SK-N-SH (cell line): ENCODE measurements at regions not wholly inside any gene's neighbourhood (a gene's known extent, or its start where the extent isn't known, plus 50 kb on each side); places are given as distances from the start of the nearest gene placed in this dataset.

ENCODE experiments used
- CTCF ChIA-PET: fragments of 300-600, 350-600 bp; formaldehyde crosslinking; extraction: SDS; loops from one replicate; lab custom pipeline; 2021; lab: Yijun Ruan, JAX
- POLR2A ChIA-PET: fragments of 350-600 bp; sonication (Branson Sonifier 250); formaldehyde crosslinking; extraction: SDS; loops from one replicate; lab custom pipeline; 2020; ENCODE audit warnings: antibody characterized with exemption, inconsistent platforms; lab: Yijun Ruan, JAX
- DNase-seq: peaks from one replicate; pipeline ENCODE4 v3.0.0; 2012
- H2AFZ ChIP-seq: fragments of 200-600 bp; sonication (generic); 2 replicates; pipeline ENCODE4 v1.8.1; 2016; ENCODE audit warnings: antibody characterized with exemption, mild to moderate bottlenecking, low read depth
- H3F3A ChIP-seq: fragments of 200-600 bp; sonication (generic); replicated peaks from 2 replicates; pipeline ENCODE3; 2016; ENCODE audit warnings: antibody characterized with exemption, mild to moderate bottlenecking; ENCODE audit not compliant: insufficient read depth
- H3K27ac ChIP-seq, 2 experiments: fragments of 200-500 bp in 1 of 2; fragments of 200-600 bp in 1 of 2; sonication (Bioruptor generic) in 1 of 2; sonication (generic), shearing (Covaris generic) in 1 of 2; 2 replicates each; pipeline versions ENCODE4 v1.5.1 to v1.6.1; 2014 to 2016; ENCODE audit warnings: low read depth in 2 of 2, inconsistent platforms in 1 of 2, low read length in 1 of 2, mild to moderate bottlenecking in 1 of 2, mixed read lengths in 1 of 2
- H3K27me3 ChIP-seq: fragments of 200-600 bp; sonication (generic), shearing (Covaris generic); 2 replicates; pipeline ENCODE4 v1.6.1; 2016; ENCODE audit warnings: mixed run types; ENCODE audit not compliant: insufficient read depth
- H3K36me3 ChIP-seq, 2 experiments: fragments of 200-500 bp in 1 of 2; fragments of 200-600 bp in 1 of 2; sonication (Bioruptor generic) in 1 of 2; sonication (generic) in 1 of 2; replicated peaks in 1 of 2; 2 replicates each; pipeline versions ENCODE3 to v1.5.1; 2014 to 2016; ENCODE audit warnings: low read length in 1 of 2, mild to moderate bottlenecking in 1 of 2; ENCODE audit not compliant: insufficient read depth in 2 of 2, control insufficient read depth in 1 of 2
- H3K4me1 ChIP-seq, 2 experiments: fragments of 200-500 bp in 1 of 2; fragments of 200-600 bp in 1 of 2; sonication (Bioruptor generic) in 1 of 2; sonication (generic), shearing (Covaris generic) in 1 of 2; 2 replicates each; pipeline versions ENCODE4 v1.5.1 to v1.6.1; 2014 to 2016; ENCODE audit warnings: low read depth in 1 of 2, low read length in 1 of 2, mixed run types in 1 of 2; ENCODE audit not compliant: insufficient read depth in 2 of 2, control insufficient read depth in 1 of 2
- H3K4me2 ChIP-seq: fragments of 200-600 bp; sonication (generic), shearing (Covaris generic); 2 replicates; pipeline ENCODE4 v1.6.1; 2017; ENCODE audit warnings: mixed run types
- H3K4me3 ChIP-seq, 2 experiments: fragments of 200-500 bp in 1 of 2; fragments of 200-600 bp in 1 of 2; sonication (Bioruptor generic) in 1 of 2; sonication (generic), shearing (Covaris generic) in 1 of 2; 2 replicates each; pipeline versions ENCODE4 v1.5.1 to v1.8.1; 2014 to 2016; ENCODE audit warnings: low read depth in 2 of 2, inconsistent platforms in 1 of 2, low read length in 1 of 2, mild to moderate bottlenecking in 1 of 2, mixed read lengths in 1 of 2, moderate library complexity in 1 of 2
- H3K79me2 ChIP-seq: fragments of 200-600 bp; sonication (generic); 2 replicates; pipeline ENCODE4 v1.8.1; 2017; ENCODE audit warnings: mild to moderate bottlenecking; ENCODE audit not compliant: insufficient read depth
- H3K9ac ChIP-seq: fragments of 200-600 bp; sonication (generic); 2 replicates; pipeline ENCODE4 v1.6.1; 2017; ENCODE audit warnings: mixed run types
- H3K9me2 ChIP-seq: fragments of 200-600 bp; sonication (generic); 2 replicates; pipeline ENCODE4 v1.6.1; 2017; ENCODE audit warnings: mixed run types
- H3K9me3 ChIP-seq: fragments of 200-600 bp; sonication (generic); 2 replicates; pipeline ENCODE4 v1.6.1; 2017; ENCODE audit warnings: mixed run types, mild to moderate bottlenecking, moderate library complexity
- H4K20me1 ChIP-seq: fragments of 200-600 bp; sonication (generic); 2 replicates; pipeline ENCODE4 v1.6.1; 2017; ENCODE audit warnings: mild to moderate bottlenecking, mixed run types; ENCODE audit not compliant: insufficient read depth
- EZH2phosphoT487 ChIP-seq: fragments of 200-600 bp; sonication (generic); IDR thresholded peaks from 2 replicates; pipeline ENCODE4 v1.6.1; 2017; ENCODE audit warnings: low read depth, mixed run types, mild to moderate bottlenecking, antibody characterized with exemption, moderate library complexity, borderline replicate concordance
- FOSL2 ChIP-seq: IDR thresholded peaks from 2 replicates; pipeline ENCODE4 v1.4.0; 2012; ENCODE audit warnings: low read depth, mild to moderate bottlenecking, moderate library complexity, borderline replicate concordance
- GABPA ChIP-seq: IDR thresholded peaks from 2 replicates; pipeline ENCODE4 v1.4.0; 2012; ENCODE audit warnings: low read depth, mild to moderate bottlenecking
- POLR2AphosphoS5 ChIP-seq: IDR thresholded peaks from 2 replicates; pipeline ENCODE4 v1.6.1; 2012; ENCODE audit warnings: low read depth, low read length
- RAD21 ChIP-seq: IDR thresholded peaks from 2 replicates; pipeline ENCODE4 v1.6.1; 2012; ENCODE audit warnings: mild to moderate bottlenecking, low read length
- RXRA ChIP-seq: IDR thresholded peaks from 2 replicates; pipeline ENCODE4 v1.4.0; 2012; ENCODE audit warnings: low read depth, mild to moderate bottlenecking, borderline replicate concordance
- SMC3 ChIP-seq: IDR thresholded peaks from 2 replicates; pipeline ENCODE4 v1.6.1; 2012; ENCODE audit warnings: low read depth, low read length, improper control_type of control experiment
- TAF1 ChIP-seq: IDR thresholded peaks from 2 replicates; pipeline ENCODE4 v1.6.1; 2012; ENCODE audit warnings: low read depth, mild to moderate bottlenecking, low read length, moderate library complexity, borderline replicate concordance
- TEAD4 ChIP-seq: IDR thresholded peaks from 2 replicates; pipeline ENCODE4 v1.4.0; 2012; ENCODE audit warnings: mild to moderate bottlenecking, borderline replicate concordance; ENCODE audit not compliant: insufficient read depth
- YY1 ChIP-seq: IDR thresholded peaks from 2 replicates; pipeline ENCODE4 v1.4.0; 2012; ENCODE audit warnings: low read depth, mild to moderate bottlenecking
- WGBS: methylation state at CpG from one replicate; pipeline ENCODE4 v1.1.6; 2017; ENCODE audit warnings: low lambda C conversion rate; 5-methylcytosine and 5-hydroxymethylcytosine counted together
- TF ChIP-seq, protein P1 (sequence below): fragments of 200-600 bp; sonication (generic); IDR thresholded peaks from 2 replicates; pipeline ENCODE4 v1.6.1; 2017; ENCODE audit warnings: antibody characterized with exemption, mild to moderate bottlenecking, moderate library complexity
- TF ChIP-seq, protein P2 (sequence below): IDR thresholded peaks from 2 replicates; pipeline ENCODE4 v1.4.0; 2012; ENCODE audit warnings: low read depth, borderline replicate concordance
- TF ChIP-seq, protein P3 (sequence below): fragments of 150-350 bp; IDR thresholded peaks from 2 replicates; pipeline ENCODE4 v1.6.1; 2016; ENCODE audit warnings: mild to moderate bottlenecking, low read depth, low read length

DNA sequence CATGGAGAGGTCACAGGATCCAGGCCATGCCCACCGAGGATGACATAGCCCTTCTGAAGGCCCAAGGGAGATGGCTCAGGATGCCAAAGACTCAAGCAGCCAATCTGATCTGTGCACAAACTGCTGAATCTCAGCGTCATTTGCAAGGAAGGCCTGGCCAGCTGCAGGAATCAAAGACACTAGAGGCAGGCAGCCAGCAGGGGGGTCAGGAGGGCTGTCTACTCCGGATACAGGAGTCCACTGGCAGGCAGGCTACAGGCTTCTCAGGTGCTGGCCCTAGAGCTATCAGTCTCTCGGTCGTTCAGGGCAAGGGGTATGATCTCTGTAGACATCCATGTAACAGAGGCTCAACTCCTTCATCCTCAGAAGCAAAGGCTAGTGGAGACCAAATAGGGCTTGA, 1735.3 kb downstream of the TP53TG3F start:
- CTCF ChIA-PET: interaction anchor here (0.8 to 1.6 kb wide), 2 partner anchors 9 to 197 kb away, joined by 3 to 6 read pairs; no protein-coding TSS in a partner anchor

DNA sequence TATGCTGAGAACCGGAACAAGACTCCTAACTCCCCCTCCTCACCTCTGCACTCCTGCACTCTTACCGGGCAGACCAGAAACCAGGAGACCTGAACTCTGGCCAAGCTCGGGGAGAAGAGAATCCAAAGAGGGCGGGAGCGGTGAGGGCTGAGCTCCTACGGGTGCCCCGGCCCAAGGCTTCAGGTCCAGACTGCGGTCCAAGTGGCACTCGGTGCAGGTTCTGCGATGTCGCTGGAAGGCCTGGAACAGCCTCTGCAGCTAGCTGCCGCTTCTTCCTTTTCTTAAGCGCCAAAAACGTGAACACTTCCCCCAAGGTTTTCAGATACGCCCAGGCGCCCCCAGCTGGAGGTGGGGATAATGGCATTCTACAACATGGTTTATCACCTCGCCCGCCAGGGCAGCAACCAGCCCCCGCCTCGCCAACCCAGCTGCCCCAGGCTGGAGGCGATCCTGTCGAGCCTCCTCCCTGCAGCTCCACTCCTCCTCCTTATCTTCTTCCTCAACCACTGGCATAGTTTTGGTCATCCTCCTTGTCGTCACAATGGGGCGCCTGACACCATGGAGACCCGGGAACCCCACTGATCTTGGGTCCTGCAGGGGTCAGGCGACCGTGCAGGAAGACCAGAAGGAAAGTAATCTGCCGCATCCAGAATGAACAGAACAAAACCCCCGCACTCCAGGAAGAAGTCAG, 1735.9 kb downstream of the TP53TG3F start:
- Histone ChIP-seq H3K4me1 (no peaks in the 10 kb centered on the region; a peak in 1 of 4 replicates), H2AFZ (no peak overlapping the region), H3K9me2 (no peaks in the 10 kb centered on the region), H3K79me2 (no peaks in the 10 kb centered on the region), H3F3A (no peaks in the 10 kb centered on the region), H3K36me3 (no peaks in the 10 kb centered on the region), H3K27me3 (peaks cover 4% of the 10 kb centered on the region; the same call in 1 of the 2 replicates), H3K4me3 (peak overlapping the region in 1 of 2 experiments; percentile 9; a peak in 1 of 4 replicates), H3K9me3 (no peaks in the 10 kb centered on the region), H3K9ac (no peak overlapping the region), H3K4me2 (no peak overlapping the region), H3K27ac (no peak overlapping the region), H4K20me1 (no peaks in the 10 kb centered on the region)
- no peak for TF ChIP-seq FOSL2
- TF ChIP-seq, protein P1, sequence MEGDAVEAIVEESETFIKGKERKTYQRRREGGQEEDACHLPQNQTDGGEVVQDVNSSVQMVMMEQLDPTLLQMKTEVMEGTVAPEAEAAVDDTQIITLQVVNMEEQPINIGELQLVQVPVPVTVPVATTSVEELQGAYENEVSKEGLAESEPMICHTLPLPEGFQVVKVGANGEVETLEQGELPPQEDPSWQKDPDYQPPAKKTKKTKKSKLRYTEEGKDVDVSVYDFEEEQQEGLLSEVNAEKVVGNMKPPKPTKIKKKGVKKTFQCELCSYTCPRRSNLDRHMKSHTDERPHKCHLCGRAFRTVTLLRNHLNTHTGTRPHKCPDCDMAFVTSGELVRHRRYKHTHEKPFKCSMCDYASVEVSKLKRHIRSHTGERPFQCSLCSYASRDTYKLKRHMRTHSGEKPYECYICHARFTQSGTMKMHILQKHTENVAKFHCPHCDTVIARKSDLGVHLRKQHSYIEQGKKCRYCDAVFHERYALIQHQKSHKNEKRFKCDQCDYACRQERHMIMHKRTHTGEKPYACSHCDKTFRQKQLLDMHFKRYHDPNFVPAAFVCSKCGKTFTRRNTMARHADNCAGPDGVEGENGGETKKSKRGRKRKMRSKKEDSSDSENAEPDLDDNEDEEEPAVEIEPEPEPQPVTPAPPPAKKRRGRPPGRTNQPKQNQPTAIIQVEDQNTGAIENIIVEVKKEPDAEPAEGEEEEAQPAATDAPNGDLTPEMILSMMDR: peak; percentile 46
- CTCF ChIA-PET: interaction anchor here (0.8 to 1.6 kb wide), 2 partner anchors 9 to 196 kb away, joined by 3 to 6 read pairs; no protein-coding TSS in a partner anchor
- WGBS: 52% methylated on average over 22 of the region's 29 CpGs
- no peak for DNase-seq
- POLR2A ChIA-PET: no interaction called here

More for the DNA sequence above, 1735.3 kb downstream of the TP53TG3F start:
- Histone ChIP-seq H3K4me3 (no peak overlapping the region), H3K27ac (no peak overlapping the region), H3K9ac (no peak overlapping the region), H4K20me1 (no peaks in the 10 kb centered on the region), H3K9me3 (no peaks in the 10 kb centered on the region), H3F3A (no peaks in the 10 kb centered on the region), H3K4me1 (no peaks in the 10 kb centered on the region; a peak in 1 of 4 replicates), H3K4me2 (no peak overlapping the region), H3K36me3 (no peaks in the 10 kb centered on the region), H3K9me2 (no peaks in the 10 kb centered on the region), H2AFZ (no peak overlapping the region), H3K27me3 (peaks cover 4% of the 10 kb centered on the region; the same call in 1 of the 2 replicates), H3K79me2 (no peaks in the 10 kb centered on the region)
- POLR2A ChIA-PET: no interaction called here
- TF ChIP-seq GABPA (no peak), YY1 (no peak)
- DNase-seq: no peak
- WGBS: 0% methylated on average over 1 of the region's 5 CpGs

DNA sequence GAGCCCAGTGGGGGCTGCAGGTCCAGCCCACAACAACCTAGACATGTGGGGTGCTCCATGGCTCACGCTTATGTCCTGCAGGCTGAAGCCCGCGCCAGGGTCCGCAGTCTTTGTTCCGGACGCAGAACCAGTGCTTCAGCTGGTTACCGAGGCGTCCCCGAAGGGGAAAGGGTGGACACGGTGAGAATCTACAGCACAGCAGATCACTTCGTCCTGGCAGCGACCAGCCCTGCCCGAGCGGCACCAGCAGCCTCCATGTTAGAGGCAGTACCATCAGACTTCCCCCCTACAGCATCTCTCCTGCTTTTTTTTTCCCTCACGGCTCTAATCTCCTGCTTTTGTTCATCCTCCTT, 1736.4 kb downstream of the TP53TG3F start:
- H3K9ac ChIP-seq: no peak overlapping the region
- ChIA-PET POLR2A (no interaction called here), CTCF (no interaction called here)
- no peak for DNase-seq
- no peaks in the 10 kb centered on the region for H3K36me3 ChIP-seq
- peaks cover 4% of the 10 kb centered on the region; the same call in 1 of the 2 replicates for H3K27me3 ChIP-seq
- no peak overlapping the region for H3K4me2 ChIP-seq
- no peaks in the 10 kb centered on the region; a peak in 1 of 4 replicates for H3K4me1 ChIP-seq
- H3K79me2 ChIP-seq: no peaks in the 10 kb centered on the region
- H3K4me3 ChIP-seq: peak overlapping the region in 1 of 2 experiments; percentile 9; a peak in 1 of 4 replicates
- H4K20me1 ChIP-seq: no peaks in the 10 kb centered on the region
- no peak overlapping the region for H3K27ac ChIP-seq
- no peaks in the 10 kb centered on the region for H3F3A ChIP-seq
- H3K9me3 ChIP-seq: no peaks in the 10 kb centered on the region
- 8% methylated on average over 14 of the region's 15 CpGs for WGBS
- H3K9me2 ChIP-seq: no peaks in the 10 kb centered on the region
- no peak overlapping the region for H2AFZ ChIP-seq
- TF ChIP-seq SMC3 (no peak), POLR2AphosphoS5 (no peak), EZH2phosphoT487 (no peak), TEAD4 (no peak), TAF1 (no peak), RAD21 (no peak), RXRA (no peak)
- TF ChIP-seq, protein P2, sequence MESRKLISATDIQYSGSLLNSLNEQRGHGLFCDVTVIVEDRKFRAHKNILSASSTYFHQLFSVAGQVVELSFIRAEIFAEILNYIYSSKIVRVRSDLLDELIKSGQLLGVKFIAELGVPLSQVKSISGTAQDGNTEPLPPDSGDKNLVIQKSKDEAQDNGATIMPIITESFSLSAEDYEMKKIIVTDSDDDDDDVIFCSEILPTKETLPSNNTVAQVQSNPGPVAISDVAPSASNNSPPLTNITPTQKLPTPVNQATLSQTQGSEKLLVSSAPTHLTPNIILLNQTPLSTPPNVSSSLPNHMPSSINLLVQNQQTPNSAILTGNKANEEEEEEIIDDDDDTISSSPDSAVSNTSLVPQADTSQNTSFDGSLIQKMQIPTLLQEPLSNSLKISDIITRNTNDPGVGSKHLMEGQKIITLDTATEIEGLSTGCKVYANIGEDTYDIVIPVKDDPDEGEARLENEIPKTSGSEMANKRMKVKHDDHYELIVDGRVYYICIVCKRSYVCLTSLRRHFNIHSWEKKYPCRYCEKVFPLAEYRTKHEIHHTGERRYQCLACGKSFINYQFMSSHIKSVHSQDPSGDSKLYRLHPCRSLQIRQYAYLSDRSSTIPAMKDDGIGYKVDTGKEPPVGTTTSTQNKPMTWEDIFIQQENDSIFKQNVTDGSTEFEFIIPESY: no peak
- TF ChIP-seq, protein P3, sequence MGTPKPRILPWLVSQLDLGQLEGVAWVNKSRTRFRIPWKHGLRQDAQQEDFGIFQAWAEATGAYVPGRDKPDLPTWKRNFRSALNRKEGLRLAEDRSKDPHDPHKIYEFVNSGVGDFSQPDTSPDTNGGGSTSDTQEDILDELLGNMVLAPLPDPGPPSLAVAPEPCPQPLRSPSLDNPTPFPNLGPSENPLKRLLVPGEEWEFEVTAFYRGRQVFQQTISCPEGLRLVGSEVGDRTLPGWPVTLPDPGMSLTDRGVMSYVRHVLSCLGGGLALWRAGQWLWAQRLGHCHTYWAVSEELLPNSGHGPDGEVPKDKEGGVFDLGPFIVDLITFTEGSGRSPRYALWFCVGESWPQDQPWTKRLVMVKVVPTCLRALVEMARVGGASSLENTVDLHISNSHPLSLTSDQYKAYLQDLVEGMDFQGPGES: no peak
